ENCODE measurements at regions not wholly inside any gene's neighbourhood (a gene's known extent, or its start where the extent isn't known, plus 50 kb on each side); places are given as distances from the start of the nearest gene placed in this dataset.

GRCh38 chr6:167746390-167746907 is 80.3 kb upstream of the AFDN start:
- no peak for DNase-seq (ENCODE audit: low read depth)
- H3K4me3 ChIP-seq (ENCODE audit: low read length), result no peak overlapping the region
- TF ChIP-seq CTCF (conservative IDR thresholded peaks at IDR 0.05; ENCODE audit: low read depth, low read length), result no peak

DNA sequence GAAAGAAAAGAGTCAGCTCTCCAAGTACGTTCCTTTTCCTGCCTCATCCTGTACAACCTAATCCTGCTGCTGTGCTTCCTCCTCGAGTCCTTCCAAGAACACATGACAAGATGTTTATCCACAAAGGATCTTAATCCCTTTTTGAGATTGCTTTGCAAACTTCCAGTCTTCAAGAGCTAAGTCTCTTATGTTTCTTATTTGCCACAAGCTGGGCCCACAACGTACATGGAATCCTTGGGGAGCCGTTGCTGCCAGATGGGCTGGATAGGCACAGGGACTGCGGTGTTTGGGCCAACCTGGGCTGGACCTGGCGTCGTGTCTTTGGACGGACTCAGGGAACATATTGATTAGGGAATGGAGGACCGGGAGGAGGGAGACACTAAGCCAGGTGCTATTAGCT is 79.7 kb upstream of the AFDN start:
- H3K4me3 ChIP-seq (ENCODE audit: low read length), result no peak overlapping the region
- no peak for DNase-seq (ENCODE audit: low read depth)
- no peak for TF ChIP-seq CTCF (conservative IDR thresholded peaks at IDR 0.05; ENCODE audit: low read depth, low read length)

DNA sequence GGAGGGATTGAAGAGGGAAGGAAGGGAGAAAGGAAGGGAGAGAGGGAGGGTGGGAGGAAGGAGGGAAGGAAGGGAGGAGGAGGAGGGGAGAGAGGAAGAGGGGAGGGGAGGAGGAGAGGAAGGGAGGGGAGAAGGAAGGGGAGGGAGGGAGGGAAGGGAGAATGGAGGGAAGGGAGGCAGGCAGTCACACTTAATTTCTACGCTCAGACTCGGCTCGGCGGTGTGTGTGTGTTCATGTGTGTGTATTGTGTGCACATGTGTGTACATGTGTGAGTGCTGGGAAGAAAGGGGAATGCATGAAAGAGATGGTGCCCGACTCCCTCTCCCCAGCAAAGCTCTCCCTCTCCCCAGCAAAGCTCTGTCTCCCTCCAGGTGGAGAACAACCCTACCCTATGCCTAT is 79.1 kb upstream of the AFDN start:
- no peak for TF ChIP-seq CTCF (conservative IDR thresholded peaks at IDR 0.05; ENCODE audit: low read depth, low read length)

GRCh38 chr6:167748046-167748445 is 78.7 kb upstream of the AFDN start:
- TF ChIP-seq CTCF (conservative IDR thresholded peaks at IDR 0.05; ENCODE audit: low read depth, low read length), result no peak
- H3K4me3 ChIP-seq (ENCODE audit: low read length), result no peak overlapping the region
- DNase-seq (ENCODE audit: low read depth), result no peak

More for the DNA sequence above, 79.1 kb upstream of the AFDN start:
- no peak overlapping the region for H3K4me3 ChIP-seq (ENCODE audit: low read length)
- no peak for DNase-seq (ENCODE audit: low read depth)

DNA sequence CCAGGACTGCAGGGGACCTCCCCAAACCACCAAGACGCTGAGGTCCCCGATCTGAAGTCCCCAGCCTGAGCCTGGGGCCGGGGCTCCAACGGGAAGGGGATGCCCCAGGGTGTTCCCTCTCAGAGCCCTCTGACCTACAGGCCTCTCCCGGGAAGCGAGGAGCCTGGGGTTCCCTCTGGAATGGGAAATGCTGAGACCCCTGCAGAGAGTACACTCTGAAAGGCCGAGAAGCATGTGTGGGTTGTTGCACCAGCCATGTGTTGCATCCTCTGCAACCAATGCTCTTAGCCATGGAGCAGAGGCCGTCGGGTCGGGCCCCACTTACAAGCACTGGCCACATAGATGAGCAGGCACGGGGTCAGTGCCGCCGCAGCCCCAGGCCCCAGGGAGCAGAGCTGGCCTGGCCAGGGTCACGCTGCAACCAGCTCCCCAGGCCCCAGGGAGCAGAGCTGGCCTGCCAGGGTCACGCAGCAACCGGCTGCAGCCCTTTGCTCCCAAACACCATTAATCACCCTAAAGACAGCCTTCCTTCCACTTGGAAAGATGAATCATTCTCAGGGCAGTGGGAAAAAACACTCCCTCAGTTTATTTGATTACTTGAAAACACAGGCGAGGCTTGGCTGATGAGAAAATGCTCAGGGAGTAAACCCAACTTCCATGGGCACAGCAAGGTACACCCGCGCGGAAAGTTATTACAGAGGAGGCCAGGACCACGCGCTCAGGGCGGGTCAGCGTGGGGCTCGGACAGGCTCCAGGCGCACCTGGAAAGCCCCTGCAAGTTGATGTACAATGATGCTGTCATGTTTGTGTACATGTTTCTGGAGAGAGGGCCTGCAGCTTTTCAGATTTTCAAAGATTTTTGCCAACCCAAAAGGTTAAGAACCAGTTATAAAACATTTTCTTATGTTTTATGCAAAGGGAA is 78.0 kb upstream of the AFDN start:
- no peak for TF ChIP-seq CTCF (conservative IDR thresholded peaks at IDR 0.05; ENCODE audit: low read depth, low read length)
- no peak for DNase-seq (ENCODE audit: low read depth)
- no peak overlapping the region for H3K4me3 ChIP-seq (ENCODE audit: low read length)

DNA sequence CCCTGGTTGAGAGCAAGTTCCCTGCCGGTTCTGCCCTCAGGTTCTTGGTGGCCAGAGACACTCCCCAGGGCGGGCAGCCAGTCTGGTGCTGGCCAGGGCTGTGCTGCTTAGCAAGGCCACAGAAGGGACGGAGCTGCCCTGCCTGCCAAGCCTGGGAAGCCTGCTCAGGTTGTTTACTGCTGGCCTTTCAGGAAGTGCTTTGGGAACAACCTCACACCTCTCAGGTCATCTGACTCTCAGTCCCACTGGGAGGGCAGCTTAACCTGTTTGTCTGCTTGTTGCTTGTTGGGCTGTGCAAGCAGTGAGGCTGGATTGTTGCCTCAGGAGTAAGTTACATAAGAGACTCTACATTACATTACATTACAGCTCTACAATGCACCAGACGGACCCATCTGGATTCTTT is 75.8 kb upstream of the AFDN start:
- no peak for TF ChIP-seq CTCF (conservative IDR thresholded peaks at IDR 0.05; ENCODE audit: low read depth, low read length)
- no peak overlapping the region for H3K4me3 ChIP-seq (ENCODE audit: low read length)
- no peak for DNase-seq (ENCODE audit: low read depth)

Measured in retinal pigment epithelial cell (primary cell).